IMR-90 (cell line): ENCODE measurements at regions not wholly inside any gene's neighbourhood (a gene's known extent, or its start where the extent isn't known, plus 50 kb on each side); places are given as distances from the start of the nearest gene placed in this dataset.
A peak's percentile ranks its signal among the peaks of the same experiment; 100 is the strongest.

Experiments used
- ATAC-seq: fragments of 200-7000 bp; cut with Tn5 transposase; 2 replicates; pipeline ENCODE4 v1.9.1; 2020; ENCODE audit warnings: low read depth, mild to moderate bottlenecking, moderate library complexity
- BruUV-seq: library from RNA; stranded (reverse); fragments of 400-500 nt; replicated peaks from 2 replicates; lab custom pipeline; 2021; lab: Mats Ljungman, UMichigan
- CTCF ChIA-PET: fragments of 300-600 bp; formaldehyde crosslinking; extraction: SDS; loops from one replicate; lab custom pipeline; 2021; ENCODE audit warnings: antibody characterized with exemption; lab: Yijun Ruan, JAX
- POLR2A ChIA-PET: fragments of 300-600 bp; sonication (Branson Sonifier 250); formaldehyde crosslinking; loops from one replicate; lab custom pipeline; 2022; ENCODE audit warnings: antibody characterized with exemption; ENCODE audit not compliant: unreplicated experiment; lab: Charles Lee
- DNase-seq: peaks from one replicate; pipeline ENCODE4 v3.0.0; 2013
- H2AFZ ChIP-seq: replicated peaks from 2 replicates; pipeline ENCODE3; 2013; ENCODE audit warnings: low read length, mild to moderate bottlenecking; ENCODE audit not compliant: poor library complexity
- H2AK5ac ChIP-seq: 2 replicates; pipeline ENCODE4 v1.6.1; 2013; ENCODE audit warnings: low read depth, low read length, inconsistent platforms
- H2AK9ac ChIP-seq: replicated peaks from 2 replicates; pipeline ENCODE3; 2013; ENCODE audit warnings: mild to moderate bottlenecking, low read depth, low read length, moderate library complexity; ENCODE audit not compliant: poor library complexity
- H2BK120ac ChIP-seq: 2 replicates; pipeline ENCODE4 v1.6.1; 2013; ENCODE audit warnings: low read depth, low read length, inconsistent platforms
- H2BK15ac ChIP-seq: 3 replicates; pipeline ENCODE4 v1.6.1; 2013; ENCODE audit warnings: low read depth, low read length, inconsistent platforms
- H2BK20ac ChIP-seq: 2 replicates; pipeline ENCODE4 v1.6.1; 2013; ENCODE audit warnings: low read depth, mild to moderate bottlenecking, inconsistent platforms, low read length, moderate library complexity
- H2BK5ac ChIP-seq: 2 replicates; pipeline ENCODE4 v1.6.1; 2013; ENCODE audit warnings: mild to moderate bottlenecking, low read depth, low read length, inconsistent platforms; ENCODE audit not compliant: poor library complexity, severe bottlenecking
- H3K14ac ChIP-seq: replicated peaks from 2 replicates; pipeline ENCODE4 v1.6.1; 2013; ENCODE audit warnings: low read depth, low read length, inconsistent platforms
- H3K18ac ChIP-seq: 2 replicates; pipeline ENCODE4 v1.6.1; 2013; ENCODE audit warnings: low read depth, low read length, control low read depth
- H3K23ac ChIP-seq: 2 replicates; pipeline ENCODE4 v1.6.1; 2013; ENCODE audit warnings: low read depth, low read length, inconsistent platforms
- H3K27ac ChIP-seq: 2 replicates; pipeline ENCODE4 v1.5.1; 2013; ENCODE audit warnings: mild to moderate bottlenecking, control low read depth, low read length; ENCODE audit not compliant: insufficient read depth
- H3K27me3 ChIP-seq: 2 replicates; pipeline ENCODE4 v1.6.1; 2013; ENCODE audit warnings: low read length; ENCODE audit not compliant: control insufficient read depth, insufficient read depth
- H3K36me3 ChIP-seq: 2 replicates; pipeline ENCODE4 v1.6.1; 2013; ENCODE audit warnings: low read length, mixed read lengths; ENCODE audit not compliant: control insufficient read depth, insufficient read depth
- H3K4ac ChIP-seq: 2 replicates; pipeline ENCODE4 v1.6.1; 2013; ENCODE audit warnings: low read depth, low read length, inconsistent platforms
- H3K4me1 ChIP-seq: 2 replicates; pipeline ENCODE4 v1.6.1; 2013; ENCODE audit warnings: low read length, mixed read lengths; ENCODE audit not compliant: control insufficient read depth, insufficient read depth
- H3K4me2 ChIP-seq: 2 replicates; pipeline ENCODE4 v1.6.1; 2013; ENCODE audit warnings: low read depth, mild to moderate bottlenecking, control low read depth, low read length, moderate library complexity
- H3K4me3 ChIP-seq: 2 replicates; pipeline ENCODE4 v1.5.1; 2013; ENCODE audit warnings: low read depth, mild to moderate bottlenecking, control low read depth, low read length, moderate library complexity; ENCODE audit not compliant: insufficient read depth
- H3K56ac ChIP-seq: 2 replicates; pipeline ENCODE4 v1.6.1; 2013; ENCODE audit warnings: low read length, inconsistent platforms; ENCODE audit not compliant: insufficient read depth; ENCODE audit errors: extremely low read depth
- H3K79me1 ChIP-seq, 2 experiments: 2 replicates each; pipeline ENCODE4 v1.6.1; 2013; ENCODE audit warnings: low read length in 2 of 2, inconsistent platforms in 1 of 2, low read depth in 1 of 2
- H3K9ac ChIP-seq: 2 replicates; pipeline ENCODE4 v1.6.1; 2013; ENCODE audit warnings: low read depth, low read length, control low read depth
- H3K9me1 ChIP-seq: 2 replicates; pipeline ENCODE4 v1.6.1; 2013; ENCODE audit warnings: low read length, inconsistent platforms; ENCODE audit not compliant: insufficient read depth
- H3K9me3 ChIP-seq: 2 replicates; pipeline ENCODE4 v1.6.1; 2013; ENCODE audit warnings: low read length; ENCODE audit not compliant: control insufficient read depth, insufficient read depth
- H4K20me1 ChIP-seq: 2 replicates; pipeline ENCODE4 v1.6.1; 2013; ENCODE audit warnings: low read length, inconsistent platforms; ENCODE audit not compliant: insufficient read depth
- H4K5ac ChIP-seq: 2 replicates; pipeline ENCODE4 v1.6.1; 2013; ENCODE audit warnings: mild to moderate bottlenecking, low read depth, low read length, control low read depth
- H4K8ac ChIP-seq, 2 experiments: 2 replicates each; pipeline ENCODE4 v1.6.1; 2013; ENCODE audit warnings: low read depth in 2 of 2, low read length in 2 of 2, control low read depth in 1 of 2, inconsistent platforms in 1 of 2
- H4K91ac ChIP-seq: 2 replicates; pipeline ENCODE4 v1.6.1; 2013; ENCODE audit warnings: low read depth, low read length, inconsistent platforms; ENCODE audit not compliant: insufficient read depth
- BHLHE40 ChIP-seq: fragments of 150-350 bp; IDR thresholded peaks from 2 replicates; pipeline ENCODE4 v1.6.1; 2016; ENCODE audit warnings: mild to moderate bottlenecking, low read depth, low read length
- CEBPB ChIP-seq: IDR thresholded peaks from 2 replicates; pipeline ENCODE4 v1.6.1; 2012; ENCODE audit warnings: low read depth, low read length, improper control_type of control experiment
- FOS ChIP-seq: fragments of 150-350 bp; IDR thresholded peaks from 2 replicates; pipeline ENCODE4 v1.6.1; 2016; ENCODE audit warnings: low read depth, low read length
- MXI1 ChIP-seq: IDR thresholded peaks from 2 replicates; pipeline ENCODE4 v1.6.1; 2012; ENCODE audit warnings: low read depth, mild to moderate bottlenecking, low read length, moderate library complexity, borderline replicate concordance
- SMC3 ChIP-seq: fragments of 150-350 bp; IDR thresholded peaks from 2 replicates; pipeline ENCODE4 v1.6.1; 2016; ENCODE audit warnings: low read depth, mild to moderate bottlenecking, antibody characterized with exemption, low read length, moderate library complexity
- dilution Hi-C: fragments of 300-500 bp; cut with HindIII; formaldehyde crosslinking; loops from one replicate; pipeline ENCODE4 v1.14.3; 2018; ENCODE audit warnings: low sequenced_read_pairs; ENCODE audit not compliant: unreplicated experiment
- in situ Hi-C: fragments of 300-500 bp; cut with MboI; formaldehyde crosslinking; loops from 3 replicates; pipeline ENCODE4 v1.14.3; 2019; ENCODE audit warnings: low sequenced_read_pairs, inconsistent platforms, mixed read lengths
- intact Hi-C: fragments of 100-400 bp; cut with micrococcal nuclease; formaldehyde crosslinking; loops from 2 replicates; pipeline ENCODE4 v1.10.0; 2022
- TF ChIP-seq, protein P1 (sequence below): conservative IDR thresholded peaks from 2 replicates; pipeline ENCODE4 v1.5.1; 2012; ENCODE audit warnings: mild to moderate bottlenecking, low read depth, low read length, improper control_type of control experiment

DNA sequence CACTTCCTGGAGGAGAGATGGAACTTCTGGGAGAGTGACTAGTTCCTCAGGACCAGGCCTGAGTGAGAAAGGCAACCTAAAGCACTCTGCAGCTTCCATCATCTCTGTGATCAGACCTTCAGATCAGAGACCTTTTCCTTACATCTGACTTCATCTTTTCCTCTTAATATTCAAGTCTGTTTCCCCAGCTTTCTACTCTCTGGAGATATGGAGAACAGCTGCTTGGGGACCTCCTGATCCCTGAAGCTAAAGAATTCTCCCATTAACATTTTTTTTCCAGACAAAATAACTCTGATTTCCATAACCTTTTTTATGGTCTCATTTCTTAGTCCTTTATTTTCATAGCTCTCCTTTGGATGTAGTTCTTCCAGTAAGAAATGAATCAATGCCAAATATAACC lies 133.4 kb upstream of the FNDC3A start:
- no peak for DNase-seq
- ChIA-PET CTCF (no interaction called here), POLR2A (no interaction called here)
- no peak for ATAC-seq
- Histone ChIP-seq H3K14ac (0 out of 2 replicates have a peak overlapping the region, but pooled peaks have one; percentile 12), H4K8ac (no peak overlapping the region), H3K23ac (no peak overlapping the region), H3K18ac (peak overlapping the region; percentile 30; the same call in 1 of the 2 replicates), H3K4me2 (no peak overlapping the region), H4K5ac (no peak overlapping the region), H2BK20ac (no peak overlapping the region), H2AK5ac (no peak overlapping the region), H3K9ac (no peak overlapping the region), H3K27ac (no peak overlapping the region), H2AK9ac (no peak overlapping the region), H4K91ac (no peak overlapping the region), H3K9me1 (no peaks in the 10 kb centered on the region), H3K79me1 (no peaks in the 10 kb centered on the region), H3K9me3 (no peaks in the 10 kb centered on the region), H2BK120ac (no peak overlapping the region; the same call in 1 of the 2 replicates), H2BK15ac (no peak overlapping the region), H3K4ac (no peak overlapping the region; the same call in 1 of the 2 replicates), H4K20me1 (no peaks in the 10 kb centered on the region), H3K27me3 (no peaks in the 10 kb centered on the region), H3K56ac (no peak overlapping the region), H3K4me3 (no peak overlapping the region), H3K4me1 (no peaks in the 10 kb centered on the region; the same call in 1 of the 2 replicates), H2BK5ac (no peak overlapping the region), H3K36me3 (no peaks in the 10 kb centered on the region), H2AFZ (no peak overlapping the region)
- intact Hi-C loops = no loop called here
- dilution Hi-C loops = no loop called here
- in situ Hi-C loops = no loop called here
- BruUV-seq = no TSS peak
- TF ChIP-seq FOS (no peak), SMC3 (no peak), CEBPB (no peak), MXI1 (no peak), BHLHE40 (no peak)
- TF ChIP-seq, protein P1, sequence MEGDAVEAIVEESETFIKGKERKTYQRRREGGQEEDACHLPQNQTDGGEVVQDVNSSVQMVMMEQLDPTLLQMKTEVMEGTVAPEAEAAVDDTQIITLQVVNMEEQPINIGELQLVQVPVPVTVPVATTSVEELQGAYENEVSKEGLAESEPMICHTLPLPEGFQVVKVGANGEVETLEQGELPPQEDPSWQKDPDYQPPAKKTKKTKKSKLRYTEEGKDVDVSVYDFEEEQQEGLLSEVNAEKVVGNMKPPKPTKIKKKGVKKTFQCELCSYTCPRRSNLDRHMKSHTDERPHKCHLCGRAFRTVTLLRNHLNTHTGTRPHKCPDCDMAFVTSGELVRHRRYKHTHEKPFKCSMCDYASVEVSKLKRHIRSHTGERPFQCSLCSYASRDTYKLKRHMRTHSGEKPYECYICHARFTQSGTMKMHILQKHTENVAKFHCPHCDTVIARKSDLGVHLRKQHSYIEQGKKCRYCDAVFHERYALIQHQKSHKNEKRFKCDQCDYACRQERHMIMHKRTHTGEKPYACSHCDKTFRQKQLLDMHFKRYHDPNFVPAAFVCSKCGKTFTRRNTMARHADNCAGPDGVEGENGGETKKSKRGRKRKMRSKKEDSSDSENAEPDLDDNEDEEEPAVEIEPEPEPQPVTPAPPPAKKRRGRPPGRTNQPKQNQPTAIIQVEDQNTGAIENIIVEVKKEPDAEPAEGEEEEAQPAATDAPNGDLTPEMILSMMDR = no peak
